H1 (cell line): ENCODE measurements at regions not wholly inside any gene's neighbourhood (a gene's known extent, or its start where the extent isn't known, plus 50 kb on each side); places are given as distances from the start of the nearest gene placed in this dataset.

Experiments
- CTCF ChIA-PET: fragments of 300-600 bp; sonication (Branson Sonifier 250); formaldehyde crosslinking; loops from one replicate; lab custom pipeline; 2021; ENCODE audit not compliant: partially characterized antibody; lab: Charles Lee
- POLR2A ChIA-PET: fragments of 300-600 bp; sonication (Branson Sonifier 250); formaldehyde crosslinking; loops from one replicate; lab custom pipeline; 2021; ENCODE audit warnings: inconsistent platforms; ENCODE audit not compliant: partially characterized antibody; lab: Charles Lee
- DNase-seq, 2 experiments: peaks; one replicate each; pipeline versions ENCODE4 v3.0.0 to v3.0.0-alpha.2; 2010 to 2022; ENCODE audit warnings: low spot score in 2 of 2, low read depth in 1 of 2, mixed read lengths in 1 of 2
- FAIRE-seq: peaks from 2 replicates; lab custom pipeline; 2011; peaks lifted over from hg19 to GRCh38; lab: Jason Lieb, UNC
- H2AFZ ChIP-seq: 2 replicates; pipeline ENCODE4 v1.8.1; 2012; ENCODE audit warnings: low read length, inconsistent platforms
- H2AK5ac ChIP-seq: 2 replicates; pipeline ENCODE4 v1.6.1; 2013; ENCODE audit warnings: low read depth, low read length
- H2BK120ac ChIP-seq: replicated peaks from 2 replicates; pipeline ENCODE3; 2013; ENCODE audit warnings: low read depth, low read length, inconsistent platforms
- H2BK12ac ChIP-seq: 2 replicates; pipeline ENCODE4 v1.6.1; 2013; ENCODE audit warnings: low read depth, low read length
- H2BK15ac ChIP-seq: 2 replicates; pipeline ENCODE4 v1.6.1; 2013; ENCODE audit warnings: low read length
- H2BK20ac ChIP-seq: 2 replicates; pipeline ENCODE4 v1.6.1; 2013; ENCODE audit warnings: low read length
- H2BK5ac ChIP-seq: 2 replicates; pipeline ENCODE4 v1.6.1; 2013; ENCODE audit warnings: low read depth, low read length
- H3K14ac ChIP-seq: 2 replicates; pipeline ENCODE4 v1.6.1; 2013; ENCODE audit warnings: inconsistent platforms; ENCODE audit not compliant: insufficient read length
- H3K18ac ChIP-seq: 2 replicates; pipeline ENCODE4 v1.6.1; 2013; ENCODE audit warnings: low read length; ENCODE audit errors: extremely low read depth
- H3K23ac ChIP-seq: 2 replicates; pipeline ENCODE4 v1.6.1; 2013; ENCODE audit warnings: inconsistent platforms; ENCODE audit not compliant: insufficient read length
- H3K23me2 ChIP-seq: 2 replicates; pipeline ENCODE4 v1.6.1; 2013; ENCODE audit warnings: low read depth, low read length
- H3K27ac ChIP-seq: 2 replicates; pipeline ENCODE4 v1.6.1; 2011; ENCODE audit warnings: low read depth, low read length, inconsistent platforms
- H3K27me3 ChIP-seq, 4 experiments: replicated peaks in 1 of 4; 1 replicate in 1 of 4; 2 replicates in 3 of 4; pipeline versions ENCODE4 v1.6.1 to v1.8.1; 2011 to 2013; ENCODE audit warnings: low read length in 3 of 4, mild to moderate bottlenecking in 3 of 4, inconsistent platforms in 2 of 4, mixed read lengths in 2 of 4, moderate library complexity in 1 of 4; ENCODE audit not compliant: control insufficient read depth in 3 of 4, insufficient read depth in 3 of 4; ENCODE audit errors: extremely low read depth in 1 of 4
- H3K36me3 ChIP-seq, 4 experiments: 2 replicates each; pipeline versions ENCODE4 v1.6.1 to v1.8.1; 2011 to 2013; ENCODE audit warnings: mild to moderate bottlenecking in 4 of 4, low read length in 3 of 4, moderate library complexity in 2 of 4, control low read depth in 1 of 4, inconsistent platforms in 1 of 4; ENCODE audit not compliant: insufficient read depth in 4 of 4, control insufficient read depth in 2 of 4
- H3K4ac ChIP-seq: replicated peaks from 2 replicates; pipeline ENCODE3; 2013; ENCODE audit warnings: low read length, low read depth, mixed read lengths, inconsistent platforms; ENCODE audit not compliant: insufficient read length
- H3K4me1 ChIP-seq, 4 experiments: replicated peaks in 1 of 4; 1 replicate in 1 of 4; 2 replicates in 3 of 4; pipeline versions ENCODE4 v1.6.1 to v1.8.1; 2011 to 2013; ENCODE audit warnings: low read length in 3 of 4, inconsistent platforms in 2 of 4, mixed read lengths in 1 of 4; ENCODE audit not compliant: insufficient read depth in 4 of 4, control insufficient read depth in 3 of 4
- H3K4me2 ChIP-seq, 2 experiments: 2 replicates each; pipeline versions ENCODE4 v1.6.1 to v1.8.1; 2011 to 2013; ENCODE audit warnings: low read depth in 2 of 2, low read length in 2 of 2, control low read depth in 1 of 2, inconsistent platforms in 1 of 2, mild to moderate bottlenecking in 1 of 2; ENCODE audit not compliant: insufficient read depth in 1 of 2
- H3K4me3 ChIP-seq, 4 experiments: fragments of 200-600, 300-600 bp in 1 of 4; sonication (generic), shearing (Covaris generic), sonication (Bioruptor Twin) in 1 of 4; 2 replicates each; pipeline versions ENCODE4 v1.5.1 to v1.8.1; 2011 to 2016; ENCODE audit warnings: low read length in 4 of 4, low read depth in 3 of 4, control low read depth in 2 of 4, inconsistent platforms in 2 of 4, mild to moderate bottlenecking in 2 of 4, mixed read lengths in 1 of 4, moderate library complexity in 1 of 4; ENCODE audit not compliant: insufficient read depth in 2 of 4; ENCODE audit errors: extremely low read depth in 1 of 4
- H3K56ac ChIP-seq: replicated peaks from 2 replicates; pipeline ENCODE3; 2013; ENCODE audit warnings: low read depth, mild to moderate bottlenecking, mixed read lengths, low read length, inconsistent platforms; ENCODE audit not compliant: insufficient read length
- H3K79me1 ChIP-seq: 2 replicates; pipeline ENCODE4 v1.6.1; 2013; ENCODE audit warnings: low read depth, low read length, control low read depth
- H3K79me2 ChIP-seq, 2 experiments: 2 replicates each; pipeline versions ENCODE4 v1.6.1 to v1.8.1; 2012 to 2013; ENCODE audit warnings: low read length in 2 of 2, mild to moderate bottlenecking in 2 of 2, inconsistent platforms in 1 of 2; ENCODE audit not compliant: insufficient read depth in 2 of 2, control insufficient read depth in 1 of 2
- H3K9ac ChIP-seq, 4 experiments: replicated peaks in 1 of 4; 1 replicate in 1 of 4; 2 replicates in 3 of 4; pipeline versions ENCODE4 v1.6.1 to v1.8.1; 2011 to 2013; ENCODE audit warnings: low read depth in 3 of 4, low read length in 3 of 4, control low read depth in 2 of 4, mild to moderate bottlenecking in 2 of 4, moderate library complexity in 2 of 4, inconsistent platforms in 1 of 4; ENCODE audit errors: extremely low read depth in 1 of 4
- H3K9me3 ChIP-seq, 2 experiments: 2 replicates each; pipeline versions ENCODE4 v1.6.1 to v1.8.1; 2012 to 2013; ENCODE audit warnings: mild to moderate bottlenecking in 2 of 2, moderate library complexity in 2 of 2, control low read depth in 1 of 2, inconsistent platforms in 1 of 2, low read depth in 1 of 2, low read length in 1 of 2, mixed read lengths in 1 of 2; ENCODE audit not compliant: insufficient read depth in 2 of 2
- H4K20me1 ChIP-seq, 2 experiments: replicated peaks in 1 of 2; 2 replicates each; pipeline versions ENCODE3 to v1.8.1; 2011 to 2013; ENCODE audit warnings: inconsistent platforms in 2 of 2, low read length in 2 of 2, mild to moderate bottlenecking in 1 of 2; ENCODE audit not compliant: insufficient read depth in 2 of 2, control insufficient read depth in 1 of 2
- H4K5ac ChIP-seq: 2 replicates; pipeline ENCODE4 v1.6.1; 2013; ENCODE audit warnings: low read length, low read depth, mixed read lengths, inconsistent platforms; ENCODE audit not compliant: insufficient read length
- H4K8ac ChIP-seq: 2 replicates; pipeline ENCODE4 v1.8.0; 2013; ENCODE audit warnings: mild to moderate bottlenecking, moderate library complexity, low read length, inconsistent platforms; ENCODE audit not compliant: insufficient read depth; ENCODE audit errors: extremely low read depth
- H4K91ac ChIP-seq: replicated peaks from 2 replicates; pipeline ENCODE3; 2013; ENCODE audit warnings: low read length, mixed read lengths, inconsistent platforms; ENCODE audit not compliant: insufficient read length
- ASH2L ChIP-seq: fragments of 200-600, 300-600 bp; sonication (generic); IDR thresholded peaks from one replicate; pipeline ENCODE4 v1.7.1; 2017; ENCODE audit warnings: low read length
- CREB1 ChIP-seq: IDR thresholded peaks from 2 replicates; pipeline ENCODE4 v1.6.1; 2012; ENCODE audit warnings: inconsistent platforms
- EGR1 ChIP-seq: IDR thresholded peaks from 2 replicates; pipeline ENCODE4 v1.6.1; 2011; ENCODE audit warnings: low read depth, low read length, borderline replicate concordance
- GTF2F1 ChIP-seq: IDR thresholded peaks from 2 replicates; pipeline ENCODE4 v1.6.1; 2012; ENCODE audit warnings: low read depth, low read length, improper control_type of control experiment, borderline replicate concordance
- SUZ12 ChIP-seq: fragments of 200-600 bp; sonication (generic); IDR thresholded peaks from 2 replicates; pipeline ENCODE4 v1.6.1; 2012; ENCODE audit warnings: mild to moderate bottlenecking, inconsistent platforms, low read length, moderate library complexity, mixed read lengths
- WGBS, 2 experiments: shearing (Covaris generic) in 1 of 2; methylation state at CpG; one replicate each; pipeline versions ENCODE4 v1.1.6 to v1.1.7; 2013 to 2015; ENCODE audit warnings: low lambda C conversion rate in 2 of 2, mixed read lengths in 2 of 2, inconsistent platforms in 1 of 2, low coverage in 1 of 2, missing lambda C conversion rate in 1 of 2; ENCODE audit not compliant: insufficient replicate concordance in 2 of 2, insufficient coverage in 1 of 2, insufficient read length in 1 of 2; ENCODE audit errors: extremely low coverage in 1 of 2, missing lambda C conversion rate in 1 of 2; 5-methylcytosine and 5-hydroxymethylcytosine counted together

DNA sequence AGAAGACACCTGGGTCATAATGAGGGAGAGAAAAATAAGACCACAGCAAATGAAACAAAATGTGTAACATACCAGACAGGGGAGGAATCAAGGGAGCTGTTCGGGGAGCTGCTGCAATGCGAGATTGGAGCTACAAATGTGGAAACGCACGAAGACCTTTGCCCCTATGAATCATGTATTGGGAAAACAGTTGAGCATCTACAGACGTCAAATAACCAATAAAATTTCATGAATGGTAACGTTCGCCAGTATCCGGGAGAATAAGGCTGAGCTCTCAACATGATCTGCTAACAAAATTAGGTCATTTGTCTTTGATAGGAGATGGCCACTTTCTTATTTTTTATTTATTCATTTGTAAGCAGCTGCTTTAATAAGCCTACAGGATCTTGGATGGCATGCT is 486.2 kb upstream of the RBFOX1 start (continued):
- no peak for TF ChIP-seq ASH2L

DNA sequence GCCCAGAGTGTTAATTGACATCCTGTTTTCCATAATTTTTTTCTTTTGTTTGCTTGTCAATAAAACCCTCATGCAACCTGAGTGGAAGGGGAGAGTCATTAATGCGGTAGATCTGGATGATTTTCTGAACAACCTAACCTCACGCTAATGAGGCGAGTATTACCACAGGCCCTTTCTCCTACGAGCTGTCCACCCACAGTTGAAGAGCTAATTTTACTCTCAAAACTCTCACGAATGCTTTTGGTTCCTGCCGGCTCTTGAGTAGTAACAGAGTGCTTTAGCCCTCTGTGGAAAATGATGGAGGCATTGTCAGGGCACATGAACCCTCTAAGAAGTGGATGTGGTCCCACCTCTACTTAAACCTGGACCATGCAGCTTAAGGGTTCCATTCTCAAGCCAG is 491.3 kb upstream of the RBFOX1 start:
- TF ChIP-seq SUZ12: no peak
- TF ChIP-seq GTF2F1: no peak
- TF ChIP-seq EGR1: no peak
- no peak for TF ChIP-seq CREB1
- no peak overlapping the region for H2AFZ ChIP-seq
- no peaks in the 10 kb centered on the region for H3K9me3 ChIP-seq
- no peak overlapping the region for H3K4me3 ChIP-seq
- H3K9ac ChIP-seq: no peak overlapping the region
- H3K23ac ChIP-seq: no peak overlapping the region
- no peaks in the 10 kb centered on the region for H3K36me3 ChIP-seq
- H3K23me2 ChIP-seq: no peaks in the 10 kb centered on the region
- no peak for DNase-seq
- POLR2A ChIA-PET: no interaction called here
- H3K4me2 ChIP-seq: no peak overlapping the region
- 95% methylated on average over 6 of the region's 6 CpGs; no CpG with 5 or more reads in 1 of the 2 experiments for WGBS, 2 experiments
- no peak overlapping the region for H2BK12ac ChIP-seq
- H4K8ac ChIP-seq: no peak overlapping the region
- H4K5ac ChIP-seq: no peak overlapping the region
- no peak overlapping the region for H3K18ac ChIP-seq
- no peaks in the 10 kb centered on the region for H4K20me1 ChIP-seq
- no peaks in the 10 kb centered on the region for H3K4me1 ChIP-seq
- no peak overlapping the region for H3K4ac ChIP-seq
- no peak overlapping the region for H3K27ac ChIP-seq
- no peaks in the 10 kb centered on the region for H3K79me1 ChIP-seq
- H2AK5ac ChIP-seq: no peak overlapping the region
- H3K14ac ChIP-seq: no peak overlapping the region
- no peaks in the 10 kb centered on the region for H3K79me2 ChIP-seq
- CTCF ChIA-PET: interaction anchor here (0.6 kb wide), 1 partner anchor 479 kb away, joined by 3 read pairs; no protein-coding TSS in a partner anchor
- no peak overlapping the region for H2BK120ac ChIP-seq
- no peak for FAIRE-seq
- no peak overlapping the region for H2BK5ac ChIP-seq
- H3K56ac ChIP-seq: no peak overlapping the region
- no peak overlapping the region for H2BK20ac ChIP-seq
- H4K91ac ChIP-seq: no peak overlapping the region
- H2BK15ac ChIP-seq: no peak overlapping the region
- H3K27me3 ChIP-seq: no peaks in the 10 kb centered on the region
